GM21390 (cell line): ENCODE measurements at regions not wholly inside any gene's neighbourhood (a gene's known extent, or its start where the extent isn't known, plus 50 kb on each side); places are given as distances from the start of the nearest gene placed in this dataset.
"Not testable (repeated sequence)": the region's sequence is repeated elsewhere in the genome, so short reads cannot be mapped to it uniquely, and the experiment has no call there.

Experiments
- ATAC-seq: cut with Tn5 transposase; IDR thresholded peaks from one replicate; pipeline ENCODE4 v1.9.1; 2021; ENCODE audit not compliant: unreplicated experiment

DNA sequence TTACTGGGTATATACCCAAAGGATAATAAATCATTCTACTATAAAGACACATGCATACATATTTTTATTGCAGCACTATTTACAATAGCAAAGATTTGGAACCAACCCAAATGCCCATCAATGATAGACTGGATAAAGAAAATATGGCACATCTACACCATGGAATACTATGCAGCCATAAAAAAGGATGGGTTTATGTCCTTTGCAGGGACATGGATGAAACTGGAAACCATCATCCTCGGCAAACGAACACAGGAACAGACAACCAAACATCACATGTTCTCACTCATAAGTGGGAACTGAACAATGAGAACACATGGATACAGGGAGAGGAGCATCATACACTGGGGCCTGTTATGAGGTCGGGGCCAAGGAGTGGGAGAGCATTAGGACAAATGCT lies 665.0 kb upstream of the KCNMB2 start:
- not testable (repeated sequence) for ATAC-seq

DNA sequence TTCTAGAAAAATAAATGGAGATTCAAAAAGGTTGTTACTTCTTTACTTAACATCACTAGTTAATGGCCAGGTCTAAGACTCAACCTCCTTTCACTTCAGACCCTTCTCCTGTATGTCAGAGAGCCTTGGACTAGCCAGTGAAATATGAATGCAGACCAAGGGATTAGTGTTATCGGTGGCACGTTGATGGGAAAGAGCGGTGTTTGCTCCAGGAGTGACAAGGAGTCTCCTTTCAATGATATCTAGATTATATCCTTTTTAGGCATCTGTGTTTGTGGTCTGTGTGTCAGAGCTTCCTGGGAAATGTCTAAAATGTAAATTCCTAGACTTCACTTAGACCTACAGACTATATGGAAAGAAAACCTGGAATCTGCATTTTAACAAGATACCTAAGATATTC lies 658.0 kb upstream of the KCNMB2 start:
- no peak for ATAC-seq

DNA sequence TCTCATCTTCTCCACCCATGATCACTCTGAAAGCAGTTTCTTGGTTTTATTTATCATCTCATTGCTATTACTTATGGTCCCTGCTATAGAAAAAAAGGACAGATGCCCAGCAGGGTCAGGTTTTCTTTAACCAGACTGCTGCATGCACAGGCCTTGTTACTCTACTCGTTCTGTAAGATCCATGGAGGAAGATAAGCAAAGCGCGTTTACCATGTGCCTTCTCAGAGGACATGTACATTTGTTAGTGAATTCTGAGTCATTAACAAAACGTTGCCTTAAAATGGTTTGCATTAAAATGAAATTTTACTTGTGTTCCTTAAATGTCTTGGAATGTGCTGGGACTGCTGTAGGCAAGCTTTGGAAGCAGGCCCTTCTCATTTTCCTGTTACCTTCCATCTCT lies 657.3 kb upstream of the KCNMB2 start:
- ATAC-seq: no peak

DNA sequence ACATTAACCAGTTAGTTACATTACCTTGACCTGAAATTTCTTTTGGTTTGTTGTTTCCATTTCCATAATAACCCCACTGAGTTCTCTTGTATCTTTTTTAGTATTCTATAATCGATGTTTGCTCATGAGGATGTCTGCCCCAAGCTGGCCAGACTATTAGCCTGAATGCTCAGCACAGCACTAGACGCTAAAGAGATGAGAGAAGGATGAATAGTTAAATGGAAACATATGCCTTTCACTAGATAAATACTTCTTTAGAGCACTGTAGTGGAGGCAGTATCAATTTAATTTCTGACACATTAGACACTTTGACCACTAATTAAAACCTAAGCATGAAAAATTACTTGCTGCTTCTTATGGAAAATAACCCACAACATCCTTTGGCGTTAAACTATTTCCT lies 654.9 kb upstream of the KCNMB2 start:
- no peak for ATAC-seq

DNA sequence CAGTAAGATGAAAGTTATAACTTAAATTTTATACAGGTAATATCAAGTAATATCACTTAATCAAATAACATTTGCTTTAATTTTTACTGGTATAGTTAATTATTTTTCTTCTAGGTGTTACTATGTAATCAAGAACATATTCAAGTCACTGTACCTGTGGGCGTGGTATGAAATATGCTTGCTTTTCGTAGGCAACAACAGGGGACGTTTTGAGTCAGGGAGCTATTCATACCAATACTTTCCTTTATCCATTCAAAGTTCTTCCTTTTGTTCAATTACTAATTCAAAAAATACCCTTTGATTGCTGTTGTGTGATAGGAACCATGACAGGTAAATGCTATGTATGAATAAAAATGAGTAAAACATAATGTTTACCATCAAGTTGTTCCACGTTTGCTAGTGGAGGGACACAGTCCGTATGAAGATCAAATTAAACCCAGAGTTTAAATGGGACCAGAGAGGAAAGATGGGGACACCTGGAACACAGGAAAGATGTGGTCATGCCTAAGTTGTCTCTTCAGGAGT lies 654.0 kb upstream of the KCNMB2 start:
- ATAC-seq: no peak

DNA sequence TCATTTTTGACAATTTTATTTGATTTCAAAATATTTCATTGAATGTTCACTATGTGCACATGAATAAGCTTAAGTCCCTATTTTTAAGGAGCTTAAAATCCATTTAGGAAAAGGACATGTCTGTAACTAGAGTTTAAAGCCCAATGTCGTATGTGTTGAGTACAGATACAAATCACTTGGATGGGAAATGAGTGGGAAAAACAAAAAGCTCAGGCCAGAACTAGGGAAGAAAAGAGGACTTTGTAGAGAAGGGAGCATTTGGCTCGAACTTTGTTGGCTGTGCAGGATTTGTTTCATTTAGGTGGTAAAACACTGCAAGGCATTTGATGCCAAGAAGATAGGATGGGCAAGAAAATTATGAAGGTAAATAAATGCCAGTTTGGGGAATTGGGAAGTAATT lies 653.1 kb upstream of the KCNMB2 start:
- no peak for ATAC-seq

DNA sequence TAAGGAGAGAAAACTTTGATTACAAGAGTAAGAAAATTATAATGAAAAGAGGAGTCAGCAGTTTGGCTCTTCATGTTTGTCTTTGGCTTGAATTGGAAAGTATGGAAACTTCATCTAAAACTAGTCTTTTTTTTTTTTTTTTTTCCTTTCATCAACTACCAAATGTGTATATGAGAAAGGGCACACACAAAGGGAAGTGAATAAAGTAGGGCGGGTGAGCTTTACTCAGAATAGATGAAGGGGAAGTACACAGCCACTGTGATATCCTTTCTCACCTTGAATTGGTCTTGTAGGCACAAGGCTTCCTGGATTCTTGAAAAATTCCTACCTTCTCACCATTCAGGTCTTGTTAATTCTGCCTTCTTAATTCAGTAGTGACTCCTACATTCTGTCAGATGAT lies 652.3 kb upstream of the KCNMB2 start:
- ATAC-seq: no peak

DNA sequence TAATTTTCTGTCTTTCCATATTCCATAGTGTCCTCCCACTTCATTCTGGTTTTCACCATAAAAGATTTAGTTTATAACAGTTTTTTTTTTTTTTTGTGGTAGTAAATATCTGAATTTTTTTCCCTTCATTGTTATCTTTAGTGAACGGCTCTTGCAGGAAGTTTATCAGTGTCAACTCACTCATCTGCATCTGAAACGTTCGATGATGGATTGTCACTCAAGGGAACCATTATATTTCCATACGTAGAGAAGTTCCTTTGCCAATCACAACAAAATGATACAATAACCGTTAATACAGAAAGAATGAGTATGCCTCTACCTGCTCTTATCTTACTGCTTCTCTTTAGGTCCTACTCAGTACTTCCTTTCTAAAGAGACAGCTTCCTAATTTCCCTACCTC lies 651.2 kb upstream of the KCNMB2 start:
- no peak for ATAC-seq

DNA sequence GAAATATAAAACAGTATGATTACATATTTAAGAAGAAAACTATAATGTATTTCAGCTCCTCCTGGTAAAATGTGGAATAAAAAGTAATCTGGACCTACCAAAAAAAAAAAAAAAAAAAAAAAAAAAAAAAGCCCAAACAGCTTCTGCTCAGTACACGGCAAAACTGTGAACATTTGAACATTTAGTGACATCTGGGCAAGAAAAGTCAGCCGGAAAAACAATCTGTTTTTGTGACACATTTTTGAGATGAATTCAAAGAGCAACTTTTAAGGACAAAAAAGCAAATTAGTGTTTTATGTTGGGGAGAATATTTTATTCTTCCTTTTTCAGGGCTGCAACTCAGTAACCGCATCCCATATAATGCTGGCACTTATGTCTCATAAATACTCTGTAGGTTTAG lies 649.7 kb upstream of the KCNMB2 start:
- no peak for ATAC-seq

DNA sequence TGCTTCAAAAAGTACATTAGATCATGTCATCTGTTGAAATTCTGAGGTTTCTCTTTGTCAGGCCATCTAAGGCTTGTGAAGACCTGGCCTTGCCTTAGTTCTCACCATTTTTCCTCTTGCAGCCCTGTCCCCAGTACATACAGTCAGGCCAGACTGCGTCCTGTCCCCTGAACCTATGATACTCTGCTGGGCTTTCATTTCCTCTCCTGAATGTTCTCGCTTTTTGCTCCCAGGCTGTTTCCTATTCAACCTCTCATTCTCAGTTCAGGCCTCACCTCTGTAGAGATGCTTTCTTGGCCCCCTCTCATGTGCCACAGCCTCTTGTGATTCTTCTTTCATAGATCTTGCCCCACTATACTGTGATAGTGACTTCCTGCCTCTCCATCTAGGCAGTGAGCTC lies 648.8 kb upstream of the KCNMB2 start:
- ATAC-seq: peak; percentile 68

DNA sequence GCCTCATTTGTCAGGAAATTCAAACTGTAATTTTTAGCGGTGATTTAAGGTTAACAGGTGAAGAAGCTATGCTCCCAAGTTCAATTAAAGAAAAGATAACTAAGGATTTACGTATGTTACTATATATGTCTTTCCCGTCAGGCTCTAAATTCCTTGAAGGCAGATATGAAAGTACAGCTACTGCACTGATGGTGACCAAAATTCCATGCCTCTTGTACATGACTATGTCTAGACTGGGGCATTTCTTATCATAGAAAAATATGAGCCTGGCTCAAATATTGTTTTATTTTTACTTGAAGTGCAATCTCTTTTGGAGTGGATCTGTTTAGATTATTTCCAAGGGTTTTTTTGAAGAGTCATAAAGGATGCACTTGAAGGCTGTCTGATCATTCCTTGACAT lies 647.1 kb upstream of the KCNMB2 start:
- ATAC-seq: no peak

DNA sequence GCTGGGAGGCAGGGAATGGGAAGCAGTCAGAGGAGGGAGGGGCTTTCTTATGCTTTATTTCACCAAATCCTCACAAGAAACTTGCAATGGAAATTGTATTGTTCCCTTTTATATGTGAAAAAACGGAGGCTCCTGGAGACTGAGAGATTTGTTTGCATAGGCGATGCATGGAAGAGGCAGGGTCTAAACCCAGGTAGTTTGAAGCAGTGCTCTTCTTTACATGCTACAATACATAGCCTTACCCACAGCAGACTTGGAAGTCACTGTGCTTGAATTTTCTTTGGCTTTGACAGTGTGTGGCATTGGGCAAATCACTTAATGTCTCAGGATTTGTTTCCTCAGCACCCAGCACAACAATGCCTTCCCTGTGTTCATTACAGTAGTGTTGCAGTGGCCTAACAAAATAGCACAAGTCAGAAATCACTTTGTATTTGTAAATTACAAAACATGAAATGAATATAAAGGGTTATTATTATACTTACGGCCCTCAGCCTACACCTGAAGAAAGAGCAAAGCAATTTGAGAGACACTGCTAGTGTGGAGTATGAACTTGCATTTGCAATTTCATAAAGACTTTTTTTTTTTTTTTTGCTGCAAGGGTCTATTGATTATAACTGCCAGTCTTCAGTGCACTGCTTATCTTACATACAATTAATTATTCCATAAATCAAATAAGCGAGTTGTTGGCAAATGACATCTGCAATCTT lies 646.4 kb upstream of the KCNMB2 start:
- ATAC-seq: no peak

DNA sequence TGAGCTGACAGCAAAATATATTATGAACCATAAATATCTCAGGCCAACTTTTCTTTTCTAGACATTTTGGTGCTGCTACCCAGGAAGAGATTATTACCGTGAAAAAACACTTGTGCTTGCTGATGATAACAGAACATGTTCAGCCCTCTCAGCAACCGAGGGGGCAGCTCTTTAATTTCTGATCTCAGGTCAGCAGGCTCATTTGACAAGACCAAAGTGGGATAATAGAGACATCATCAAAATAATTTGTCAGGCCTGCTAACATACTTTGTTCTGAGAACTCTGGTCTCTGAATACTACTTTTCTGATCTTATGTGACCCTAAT lies 645.9 kb upstream of the KCNMB2 start:
- no peak for ATAC-seq

DNA sequence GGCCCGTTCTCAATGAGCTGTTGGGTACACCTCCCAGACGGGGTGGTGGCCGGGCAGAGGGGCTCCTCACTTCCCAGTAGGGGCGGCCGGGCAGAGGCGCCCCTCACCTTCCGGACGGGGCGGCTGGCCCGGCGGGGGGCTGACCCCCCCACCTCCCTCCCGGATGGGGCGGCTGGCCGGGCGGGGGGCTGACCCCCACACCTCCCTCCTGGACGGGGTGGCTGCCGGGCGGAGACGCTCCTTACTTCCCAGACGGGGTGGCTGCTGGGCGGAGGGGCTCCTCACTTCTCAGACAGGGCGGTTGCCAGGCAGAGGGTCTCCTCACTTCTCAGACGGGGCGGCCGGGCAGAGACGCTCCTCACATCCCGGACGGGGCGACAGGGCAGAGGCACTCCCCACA lies 644.7 kb upstream of the KCNMB2 start:
- ATAC-seq: not testable (repeated sequence)

DNA sequence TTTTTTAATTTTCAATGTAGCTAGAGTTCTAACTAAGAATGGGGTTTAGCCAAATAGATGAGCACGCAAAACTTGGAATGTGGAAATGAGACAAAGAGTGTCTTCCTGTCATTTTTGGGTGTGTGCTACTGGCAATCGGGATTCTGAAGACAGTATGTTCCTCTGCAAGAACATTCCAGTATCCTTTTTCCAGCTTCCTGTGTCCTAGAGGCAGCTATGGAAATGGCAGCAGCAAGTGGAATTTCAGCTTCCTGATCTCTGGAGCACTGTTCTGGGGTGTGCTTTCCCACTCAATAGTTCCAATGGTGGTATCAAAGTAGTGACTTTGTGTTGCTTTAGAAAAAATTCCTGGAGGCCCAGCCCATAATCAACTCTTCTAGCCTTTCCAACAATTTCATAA lies 642.9 kb upstream of the KCNMB2 start:
- ATAC-seq: no peak

DNA sequence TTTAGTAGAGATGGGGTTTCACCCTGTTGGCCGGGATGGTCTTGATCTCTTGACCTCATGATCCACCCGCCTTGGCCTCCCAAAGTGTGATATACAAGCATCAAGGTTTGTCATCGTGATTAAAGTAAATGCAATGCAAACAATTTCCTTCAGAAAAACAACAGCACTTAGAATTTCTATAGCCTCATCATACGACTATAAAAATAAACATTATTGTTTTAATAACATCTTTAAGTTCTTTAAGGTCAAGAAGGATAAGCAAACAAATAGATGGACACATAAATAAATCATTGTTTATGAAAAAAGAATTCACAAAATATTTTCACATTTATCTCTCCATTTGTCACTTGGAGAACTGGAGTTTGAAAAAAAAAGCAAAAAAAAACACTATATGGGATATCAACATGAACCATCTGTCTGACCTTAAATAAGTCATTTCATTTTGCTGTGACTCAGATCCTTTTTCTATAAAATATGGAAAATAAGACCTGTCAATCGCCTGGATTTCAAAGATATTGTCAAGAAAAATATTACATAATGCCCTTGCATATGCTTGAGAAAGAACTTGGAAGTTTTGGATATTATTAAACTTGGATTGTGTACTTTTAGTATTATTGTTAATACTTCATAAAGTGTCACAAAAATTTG lies 642.0 kb upstream of the KCNMB2 start:
- no peak for ATAC-seq

DNA sequence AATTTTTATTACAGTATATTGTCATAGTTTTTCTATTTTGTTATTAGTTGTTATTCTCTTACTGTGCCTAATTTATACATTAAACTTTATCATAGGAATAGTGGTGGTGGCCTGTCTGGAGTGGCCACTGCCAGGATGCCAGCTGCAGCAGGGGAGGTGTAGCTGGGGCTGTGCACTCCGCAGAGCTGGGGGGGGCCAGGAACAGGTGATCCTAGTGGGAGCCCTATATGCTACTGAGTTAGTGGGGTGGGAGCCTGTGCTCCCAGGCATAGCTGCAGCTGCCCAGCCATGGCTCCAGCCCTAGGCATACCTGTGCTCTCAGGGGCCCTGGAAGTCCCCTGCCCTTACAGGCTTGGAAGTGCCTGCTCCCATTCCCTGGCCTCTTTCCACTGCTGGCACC lies 638.1 kb upstream of the KCNMB2 start:
- no peak for ATAC-seq

DNA sequence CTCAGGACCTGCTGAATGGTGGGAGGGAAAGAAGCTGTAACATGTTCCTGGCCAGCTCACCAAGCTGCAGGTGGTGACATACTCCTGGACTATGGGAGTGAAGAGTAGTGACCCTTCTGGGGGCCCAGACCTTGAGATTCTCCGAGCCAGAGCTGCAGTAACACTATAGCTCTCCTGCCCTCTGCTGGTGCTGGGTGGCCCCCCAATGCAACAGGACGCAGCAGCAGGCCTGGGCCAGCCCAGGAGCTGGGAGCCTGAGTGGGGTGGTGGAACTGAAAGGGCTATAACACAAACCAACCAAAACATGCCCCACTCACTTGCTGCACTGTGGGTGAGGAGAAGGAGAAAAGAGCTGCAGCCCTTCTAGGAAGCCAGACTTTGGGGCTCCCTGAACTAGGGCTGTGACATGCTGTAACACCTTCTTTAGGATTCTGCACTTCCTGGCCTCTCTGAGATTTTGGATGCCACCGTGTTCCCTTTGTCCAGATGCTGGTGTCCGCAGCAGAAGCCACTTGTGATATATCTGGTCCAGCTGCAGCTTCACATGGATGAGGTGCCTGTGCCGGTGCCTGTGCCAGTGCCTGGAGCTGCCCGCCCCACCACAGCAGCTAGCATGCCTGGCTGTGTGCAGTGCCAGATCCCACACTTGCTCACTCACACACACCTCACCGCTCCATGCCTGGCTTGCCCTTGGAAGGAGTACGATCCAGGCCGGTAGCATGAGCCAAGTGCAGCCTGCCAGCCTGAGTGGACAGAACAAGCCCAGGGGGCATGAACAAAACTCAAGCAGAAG lies 636.8 kb upstream of the KCNMB2 start:
- no peak for ATAC-seq

DNA sequence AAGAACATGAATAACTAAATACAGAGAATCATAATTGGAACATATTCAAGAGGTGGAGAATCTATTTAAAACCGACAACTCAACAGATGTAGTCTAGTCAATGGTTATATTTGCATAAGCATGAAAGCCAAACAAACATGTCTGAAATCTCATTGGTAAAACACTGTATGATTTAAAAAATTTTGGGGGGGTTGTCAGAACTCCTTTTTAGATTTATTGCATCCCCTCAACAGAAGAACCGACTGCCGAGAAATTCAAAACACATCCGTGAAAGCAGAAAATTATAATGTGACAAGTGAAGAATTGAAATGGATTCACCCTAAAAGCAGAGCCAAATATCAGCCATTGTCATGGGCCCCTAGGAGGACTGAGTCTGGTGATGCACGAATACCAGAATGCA lies 633.4 kb upstream of the KCNMB2 start:
- no peak for ATAC-seq

DNA sequence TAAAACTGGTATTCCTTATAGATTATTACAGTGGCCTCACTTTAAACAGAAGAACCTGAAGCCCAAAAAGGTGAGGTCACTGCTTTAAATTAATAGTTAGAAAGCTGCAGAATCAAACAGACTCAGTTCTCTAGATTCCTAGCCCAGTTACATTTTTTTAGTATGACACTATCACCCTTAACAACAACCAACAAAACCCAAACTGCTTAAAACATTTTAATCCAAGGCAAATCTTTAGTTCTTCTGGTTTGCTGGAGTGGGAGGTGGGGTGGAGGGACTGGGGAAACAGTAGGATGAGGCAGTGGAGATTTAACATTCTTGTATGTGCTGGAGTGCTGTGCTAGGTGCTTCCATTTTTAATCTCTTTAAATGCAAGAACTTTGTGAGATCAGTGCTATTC lies 631.6 kb upstream of the KCNMB2 start:
- no peak for ATAC-seq

DNA sequence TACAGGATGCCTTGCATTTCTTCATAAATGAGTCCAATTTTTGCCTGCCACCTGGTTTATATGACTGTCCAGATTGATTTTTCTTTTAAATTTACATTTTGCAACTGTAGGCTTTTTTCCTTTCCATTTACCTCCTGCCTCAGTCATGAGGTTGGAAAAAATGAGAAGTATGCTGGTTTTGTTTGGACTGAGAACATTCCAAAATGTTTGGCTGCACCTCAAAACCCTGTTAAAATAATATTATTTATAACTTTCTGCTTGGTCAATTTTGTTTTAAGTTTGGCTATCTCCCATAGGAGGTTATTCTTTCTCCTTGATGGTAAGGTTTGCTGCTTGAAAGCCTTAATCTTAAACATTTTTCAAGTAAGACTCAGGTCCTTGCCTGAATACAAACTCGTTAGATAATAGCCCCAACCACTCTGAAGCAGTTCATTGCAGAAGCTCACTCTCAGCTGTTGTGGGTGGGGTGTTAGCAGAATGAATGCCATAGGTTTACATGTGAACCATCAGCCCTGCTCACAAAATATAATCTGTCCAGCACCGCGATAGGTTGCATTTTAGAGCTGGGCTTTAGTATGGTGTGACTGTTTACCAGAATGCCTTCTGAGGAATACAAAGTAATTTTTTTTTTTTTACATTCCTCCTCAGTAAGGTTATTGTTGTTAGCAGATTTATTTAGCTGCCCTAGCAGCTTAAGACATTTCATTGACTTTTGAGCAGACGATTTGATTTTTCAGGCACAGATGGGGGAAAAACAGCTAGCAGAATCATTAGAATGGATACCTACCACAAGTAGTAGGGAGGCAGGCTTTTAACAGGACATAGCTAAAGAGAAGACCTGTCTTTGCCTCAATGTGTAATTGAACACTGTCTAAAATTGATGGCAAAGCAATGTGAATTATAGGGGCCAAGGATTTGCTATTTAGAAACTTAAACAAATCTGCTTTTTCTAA lies 630.8 kb upstream of the KCNMB2 start:
- ATAC-seq: no peak
